B cell (primary cell): ENCODE measurements at regions not wholly inside any gene's neighbourhood (a gene's known extent, or its start where the extent isn't known, plus 50 kb on each side); places are given as distances from the start of the nearest gene placed in this dataset.
A peak's percentile ranks its signal among the peaks of the same experiment; 100 is the strongest.

Experiments used
- ATAC-seq: fragments of 200-7000 bp; cut with Tn5 transposase; one replicate; pipeline ENCODE4 v1.10.0; 2021; ENCODE audit warnings: low read depth, mild to moderate bottlenecking, moderate number of reproducible peaks, moderate library complexity
- CTCF ChIA-PET: fragments of 350-600 bp; sonication (Branson Sonifier 250); formaldehyde crosslinking; loops from one replicate; lab custom pipeline; 2021; ENCODE audit warnings: antibody characterized with exemption, inconsistent platforms; lab: Charles Lee
- POLR2A ChIA-PET: fragments of 350-600 bp; sonication (Branson Sonifier 250); formaldehyde crosslinking; loops from one replicate; lab custom pipeline; 2021; ENCODE audit warnings: antibody characterized with exemption; lab: Charles Lee
- DNase-seq: peaks from one replicate; pipeline ENCODE4 v3.0.0; 2013
- H2AFZ ChIP-seq: 2 replicates; pipeline ENCODE4 v1.6.1; 2012; ENCODE audit warnings: mild to moderate bottlenecking, low read depth, low read length; ENCODE audit not compliant: insufficient read depth, poor library complexity, severe bottlenecking
- H3K27ac ChIP-seq, 2 donors: 1 replicate in 1 of 2; 2 replicates in 1 of 2; pipeline ENCODE4 v1.5.1; 2012 to 2013; ENCODE audit warnings: low read length in 2 of 2, mild to moderate bottlenecking in 2 of 2, moderate library complexity in 1 of 2
- H3K27me3 ChIP-seq, 4 experiments: fragments of 200-600 bp in 1 of 4; sonication (generic) in 1 of 4; replicated peaks in 1 of 4; 1 replicate in 2 of 4; 2 replicates in 2 of 4; pipeline versions ENCODE4 v1.6.1 to v1.7.0; 2013 to 2016; ENCODE audit warnings: low read length in 3 of 4, mild to moderate bottlenecking in 2 of 4, mixed read lengths in 1 of 4, moderate library complexity in 1 of 4; ENCODE audit not compliant: insufficient read depth in 4 of 4, control insufficient read depth in 3 of 4; ENCODE audit errors: control extremely low read depth in 1 of 4
- H3K36me3 ChIP-seq, 2 experiments: replicated peaks in 1 of 2; 1 replicate in 1 of 2; 2 replicates in 1 of 2; pipeline versions ENCODE4 v1.6.1 to v1.7.1; 2013; ENCODE audit warnings: low read length in 1 of 2; ENCODE audit not compliant: insufficient read depth in 2 of 2, control insufficient read depth in 1 of 2; ENCODE audit errors: control extremely low read depth in 1 of 2, extremely low read depth in 1 of 2
- H3K4me1 ChIP-seq, 2 donors: fragments of 200-600 bp in 1 of 2; sonication (generic) in 1 of 2; 1 replicate in 1 of 2; 2 replicates in 1 of 2; pipeline versions ENCODE4 v1.5.1 to v1.6.1; 2013 to 2017; ENCODE audit warnings: low read length in 2 of 2; ENCODE audit not compliant: control insufficient read depth in 2 of 2, insufficient read depth in 2 of 2
- H3K4me2 ChIP-seq: replicated peaks from 2 replicates; pipeline ENCODE3; 2012; ENCODE audit warnings: mild to moderate bottlenecking, low read depth, low read length; ENCODE audit not compliant: poor library complexity, severe bottlenecking
- H3K4me3 ChIP-seq, 5 experiments: fragments of 200-600 bp in 1 of 5; sonication (generic) in 1 of 5; 1 replicate in 3 of 5; 2 replicates in 2 of 5; pipeline versions ENCODE4 v1.5.1 to v1.7.0; 2011 to 2016; ENCODE audit warnings: low read length in 4 of 5, mild to moderate bottlenecking in 4 of 5, low read depth in 2 of 5, control low read depth in 1 of 5, moderate library complexity in 1 of 5; ENCODE audit not compliant: insufficient read depth in 1 of 5; ENCODE audit errors: control extremely low read depth in 1 of 5, extremely low read depth in 1 of 5
- H3K79me2 ChIP-seq: fragments of 200-600 bp; sonication (generic); one replicate; pipeline ENCODE4 v1.6.0; 2016; ENCODE audit warnings: low read length; ENCODE audit not compliant: control insufficient read depth, insufficient read depth
- H3K9ac ChIP-seq: fragments of 200-600 bp; sonication (generic); 2 replicates; pipeline ENCODE4 v1.6.1; 2017; ENCODE audit warnings: mild to moderate bottlenecking, low read length, moderate library complexity
- H3K9me3 ChIP-seq, 3 donors: one replicate each; pipeline versions ENCODE4 v1.6.1 to v1.7.1; 2013; ENCODE audit warnings: low read length in 2 of 3; ENCODE audit not compliant: control insufficient read depth in 2 of 3, insufficient read depth in 1 of 3; ENCODE audit errors: control extremely low read depth in 1 of 3
- H4K20me1 ChIP-seq: 2 replicates; pipeline ENCODE4 v1.6.0; 2012; ENCODE audit warnings: mild to moderate bottlenecking, low read length; ENCODE audit not compliant: insufficient read depth, control insufficient read depth, poor library complexity, severe bottlenecking
- H3K27ac Mint-ChIP-seq: one replicate; pipeline ENCODE4 v1.8.0; 2021; ENCODE audit warnings: mixed read lengths
- H3K27me3 Mint-ChIP-seq: one replicate; pipeline ENCODE4 v1.8.0; 2021; ENCODE audit warnings: mixed read lengths
- H3K4me1 Mint-ChIP-seq: one replicate; pipeline ENCODE4 v1.8.0; 2021; ENCODE audit warnings: mixed read lengths
- H3K4me3 Mint-ChIP-seq: one replicate; pipeline ENCODE4 v1.8.0; 2021; ENCODE audit warnings: mixed read lengths
- H3K9me3 Mint-ChIP-seq: one replicate; pipeline ENCODE4 v1.8.0; 2022; ENCODE audit warnings: mixed read lengths; ENCODE audit not compliant: insufficient read depth
- CTCF ChIP-seq: fragments of 200-600 bp; IDR thresholded peaks from one replicate; pipeline ENCODE4 v1.8.0; 2022; ENCODE audit warnings: antibody characterized with exemption, mild to moderate bottlenecking
- EZH2 ChIP-seq: IDR thresholded peaks from 2 replicates; pipeline ENCODE4 v1.6.1; 2012; ENCODE audit warnings: borderline replicate concordance, low read depth, mild to moderate bottlenecking, moderate library complexity, low read length; ENCODE audit not compliant: insufficient read depth, poor library complexity, severe bottlenecking
- WGBS: methylation state at CpG from one replicate; pipeline ENCODE4 v1.1.5; 2013; ENCODE audit warnings: missing lambda C conversion rate; ENCODE audit not compliant: insufficient coverage; 5-methylcytosine and 5-hydroxymethylcytosine counted together
- intact Hi-C: fragments of 100-400 bp; cut with micrococcal nuclease; formaldehyde crosslinking; loops from one replicate; pipeline ENCODE4 v1.10.0; 2022

- Mint-ChIP-seq H3K4me3 (peak overlapping the region; percentile 96), H3K4me1 (peaks cover 42% of the 10 kb centered on the region), H3K9me3 (no peaks in the 10 kb centered on the region), H3K27me3 (no peaks in the 10 kb centered on the region), H3K27ac (peak overlapping the region; percentile 100)
- Histone ChIP-seq H3K4me3 (peak overlapping the region in 1 of 5 experiments; percentile 82), H3K36me3 (no peaks in the 10 kb centered on the region), H3K4me1 (peaks cover 6 to 31% of the 10 kb centered on the region in 2 donors), H3K9ac (peak overlapping the region; percentile 100), H3K4me2 (peak overlapping the region; percentile 96), H3K27me3 (no peaks in the 10 kb centered on the region), H3K79me2 (no peaks in the 10 kb centered on the region), H3K9me3 (no peaks in the 10 kb centered on the region), H2AFZ (no peak overlapping the region), H4K20me1 (no peaks in the 10 kb centered on the region), H3K27ac (peak overlapping the region; percentile 100)
- DNase-seq = no peak
- intact Hi-C loops = loop anchor here (5.0 kb wide), 1 partner anchor 37 kb away; no protein-coding TSS in a partner anchor
- POLR2A ChIA-PET = interaction anchor here (0.6 to 1.6 kb wide), 7 partner anchors 19 to 1448 kb away, joined by 3 to 17 read pairs (median 4); partner anchors contain the start of gene KRAS
- CTCF ChIA-PET = interaction anchor here (1.2 to 1.8 kb wide), 3 partner anchors 12 to 189 kb away, joined by 3 to 5 read pairs (median 4); partner anchors contain the start of genes DNAI7, ETFRF1 and KRAS
- TF ChIP-seq CTCF (no peak), EZH2 (no peak)
- ATAC-seq = no peak
- WGBS = 98% methylated on average over 10 of the region's 18 CpGs
These were observed 133.5 kb upstream of the KRAS start for GRCh38 chr12:25384038-25384892.
